Germinal center (tissue), 1 donor: ENCODE measurements at regions not wholly inside any gene's neighbourhood (a gene's known extent, or its start where the extent isn't known, plus 50 kb on each side); places are given as distances from the start of the nearest gene placed in this dataset.
"Not testable (repeated sequence)": the region's sequence is repeated elsewhere in the genome, so short reads cannot be mapped to it uniquely, and the experiment has no call there.

Source experiments
- DNase-seq: peaks from one replicate; pipeline ENCODE4 v3.0.0; 2012; ENCODE audit warnings: mixed read lengths, low spot score

GRCh38 chr9:109976303-109976702, 196.3 kb downstream of the PALM2AKAP2 start:
- no peak for DNase-seq

- no peak for DNase-seq
Observed at GRCh38 chr9:109977521-109977920, 197.5 kb downstream of the PALM2AKAP2 start.

- no peak for DNase-seq
Observed at GRCh38 chr9:109981091-109981490, 201.1 kb downstream of the PALM2AKAP2 start.

GRCh38 chr9:109986521-109986991, 206.6 kb downstream of the PALM2AKAP2 start:
- no peak for DNase-seq

GRCh38 chr9:109989296-109989695, 209.3 kb downstream of the PALM2AKAP2 start:
- DNase-seq, result no peak

GRCh38 chr9:109990541-109990940, 210.5 kb downstream of the PALM2AKAP2 start:
- DNase-seq, result no peak

- no peak for DNase-seq
Observed at GRCh38 chr9:109992293-109992692, 212.3 kb downstream of the PALM2AKAP2 start.

- no peak for DNase-seq
Observed at GRCh38 chr9:109993250-109993978, 213.4 kb downstream of the PALM2AKAP2 start.

GRCh38 chr9:109994141-109994540, 213.8 kb downstream of the C9orf152 start:
- DNase-seq, result no peak

- no peak for DNase-seq
Observed at GRCh38 chr9:109996936-109997580, 210.9 kb downstream of the C9orf152 start.

GRCh38 chr9:109997682-109998081, 210.3 kb downstream of the C9orf152 start:
- no peak for DNase-seq

GRCh38 chr9:110005521-110005920, 202.4 kb downstream of the C9orf152 start:
- not testable (repeated sequence) for DNase-seq

GRCh38 chr9:110006657-110007056, 201.3 kb downstream of the C9orf152 start:
- DNase-seq, result no peak

GRCh38 chr9:110007477-110008270, 200.3 kb downstream of the C9orf152 start:
- no peak for DNase-seq

- peak; percentile 37 for DNase-seq
Observed at GRCh38 chr9:110008663-110009062, 199.3 kb downstream of the C9orf152 start.

GRCh38 chr9:110011628-110012320, 196.2 kb downstream of the C9orf152 start:
- DNase-seq, result no peak

GRCh38 chr9:110013064-110013463, 194.9 kb downstream of the C9orf152 start:
- DNase-seq, result no peak

GRCh38 chr9:110015759-110016158, 192.2 kb downstream of the C9orf152 start:
- DNase-seq, result no peak

GRCh38 chr9:110016340-110016739, 191.6 kb downstream of the C9orf152 start:
- no peak for DNase-seq

- not testable (repeated sequence) for DNase-seq
Observed at GRCh38 chr9:110020216-110020615, 187.7 kb downstream of the C9orf152 start.

- DNase-seq, result peak; percentile 42
Observed at GRCh38 chr9:110021891-110022290, 186.1 kb downstream of the C9orf152 start.

- not testable (repeated sequence) for DNase-seq
Observed at GRCh38 chr9:110023221-110023620, 184.7 kb downstream of the C9orf152 start.
